ENCODE measurements at regions not wholly inside any gene's neighbourhood (a gene's known extent, or its start where the extent isn't known, plus 50 kb on each side); places are given as distances from the start of the nearest gene placed in this dataset.
"Not testable (repeated sequence)": the region's sequence is repeated elsewhere in the genome, so short reads cannot be mapped to it uniquely, and the experiment has no call there.

DNA sequence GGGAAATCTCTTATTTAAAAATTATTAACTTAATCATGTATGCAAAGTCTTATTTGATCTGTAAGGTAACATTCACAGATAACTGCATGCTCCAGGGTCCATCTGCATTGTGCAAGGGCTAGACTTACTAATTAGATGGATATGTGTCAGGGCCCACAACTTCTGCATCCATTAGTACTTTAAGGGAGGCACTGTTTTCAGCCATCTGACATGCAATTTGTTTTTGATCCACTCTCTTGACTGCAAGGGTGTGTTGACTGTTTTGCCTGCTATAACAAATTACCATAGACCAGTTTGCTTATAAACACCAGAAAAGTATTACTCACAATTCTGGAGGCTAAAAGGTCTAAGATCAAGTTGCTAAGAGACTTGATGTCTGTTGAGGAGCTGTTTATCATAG, 542.1 kb upstream of the HS3ST1 start:
- no peak overlapping the region for H3K27ac ChIP-seq
- TF ChIP-seq CTCF (IDR thresholded peaks at IDR 0.05) (no peak), ZFX (IDR thresholded peaks at IDR 0.05; ENCODE audit: borderline replicate concordance) (no peak)

DNA sequence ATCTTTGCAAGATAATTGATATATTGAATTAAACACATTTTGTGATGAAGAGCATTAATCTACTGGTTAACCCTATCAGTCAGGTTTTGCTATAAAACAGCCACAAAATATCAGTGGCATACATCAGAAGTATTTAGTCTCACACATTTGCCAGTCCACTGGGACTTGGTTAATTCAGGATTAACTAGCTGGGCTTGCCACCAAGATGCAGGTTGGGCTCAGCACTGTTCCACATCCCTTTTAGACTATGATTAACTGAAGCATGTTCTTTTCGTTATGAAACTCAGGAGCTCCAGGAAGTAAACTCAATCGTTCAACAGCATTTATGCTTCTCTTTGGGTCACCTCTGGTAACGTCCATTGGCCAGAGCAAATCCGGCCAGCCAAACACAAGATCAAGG, 538.1 kb upstream of the HS3ST1 start:
- TF ChIP-seq ZFX (IDR thresholded peaks at IDR 0.05; ENCODE audit: borderline replicate concordance) (no peak), CTCF (IDR thresholded peaks at IDR 0.05) (no peak)
- H3K27ac ChIP-seq, result no peak overlapping the region

- TF ChIP-seq CTCF (IDR thresholded peaks at IDR 0.05), result peak; percentile 58
- no peak for TF ChIP-seq ZFX (IDR thresholded peaks at IDR 0.05; ENCODE audit: borderline replicate concordance)
- H3K27ac ChIP-seq, result no peak overlapping the region
Measured at GRCh38 chr4:11954093-11954492, 525.4 kb upstream of the HS3ST1 start.

DNA sequence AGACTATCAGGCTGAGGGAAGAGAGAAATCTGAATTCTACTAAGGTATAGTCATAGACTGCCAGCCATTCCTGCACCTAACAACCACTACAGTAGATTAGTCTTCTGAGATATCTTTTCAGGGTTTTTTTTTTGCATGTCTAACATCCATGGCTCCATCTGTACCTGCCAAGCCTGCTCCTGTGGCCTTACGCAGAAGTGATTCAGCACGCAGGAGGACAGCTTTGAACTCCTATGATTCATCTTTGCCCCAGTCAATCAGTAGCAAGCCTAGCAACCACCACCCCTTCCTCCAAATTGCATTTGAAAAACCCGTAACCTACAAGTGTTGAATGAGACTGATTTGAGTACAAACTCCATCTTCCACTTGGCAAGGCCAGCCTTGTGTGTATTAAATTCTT, 520.7 kb upstream of the HS3ST1 start:
- no peak for TF ChIP-seq CTCF (IDR thresholded peaks at IDR 0.05)
- TF ChIP-seq ZFX (IDR thresholded peaks at IDR 0.05; ENCODE audit: borderline replicate concordance), result no peak
- H3K27ac ChIP-seq, result no peak overlapping the region

DNA sequence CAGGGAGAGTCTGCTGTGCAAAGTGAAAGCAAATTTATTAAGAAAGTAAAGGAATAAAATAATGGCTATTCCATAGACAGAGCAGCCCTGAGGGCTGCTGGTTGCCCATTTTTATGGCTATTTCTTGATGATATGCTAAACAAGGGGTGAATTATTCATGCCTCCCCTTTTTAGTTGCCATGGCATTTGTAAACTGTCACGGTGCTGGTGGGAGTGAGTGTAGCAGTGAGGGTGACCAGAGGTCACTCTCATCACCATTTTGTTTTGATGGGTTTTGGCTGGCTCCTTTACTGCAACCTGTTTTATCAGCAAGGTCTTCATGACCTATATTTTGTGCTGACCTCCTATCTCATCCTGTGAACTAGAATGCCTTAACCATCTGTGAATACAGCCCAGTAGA, 518.9 kb upstream of the HS3ST1 start:
- not testable (repeated sequence) for H3K27ac ChIP-seq

- TF ChIP-seq ZFX (IDR thresholded peaks at IDR 0.05; ENCODE audit: borderline replicate concordance) (no peak), CTCF (IDR thresholded peaks at IDR 0.05) (no peak)
- no peak overlapping the region for H3K27ac ChIP-seq
Measured at GRCh38 chr4:11937941-11938340, 509.2 kb upstream of the HS3ST1 start.

DNA sequence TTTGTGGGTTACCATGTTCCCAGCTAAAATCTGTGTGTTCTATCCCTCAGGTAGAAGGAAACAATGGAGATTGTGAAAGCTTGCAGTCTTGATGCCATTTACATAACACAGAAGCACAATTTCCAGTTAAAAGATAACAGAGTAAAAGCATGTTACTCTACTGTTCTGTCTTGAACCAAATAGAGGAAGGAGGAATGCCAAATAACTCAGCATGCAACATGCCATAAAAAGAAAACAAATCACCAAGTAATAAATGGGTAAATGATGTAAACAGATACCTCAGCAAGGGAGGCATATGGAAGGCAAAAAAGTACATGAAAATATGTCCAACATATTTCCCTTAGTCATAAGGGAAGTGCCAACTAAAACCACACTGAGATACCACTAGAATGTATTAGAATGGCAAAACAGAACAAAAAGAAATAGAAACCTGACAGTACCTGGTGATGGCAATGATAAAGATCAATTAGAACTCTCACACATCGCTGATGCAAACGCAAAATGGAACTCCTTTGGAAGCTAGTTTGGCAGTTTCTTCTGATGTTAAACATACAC, 502.6 kb upstream of the HS3ST1 start:
- no peak overlapping the region for H3K27ac ChIP-seq
- TF ChIP-seq CTCF (IDR thresholded peaks at IDR 0.05) (no peak), ZFX (IDR thresholded peaks at IDR 0.05; ENCODE audit: borderline replicate concordance) (no peak)

- TF ChIP-seq ZFX (IDR thresholded peaks at IDR 0.05; ENCODE audit: borderline replicate concordance), result no peak
- TF ChIP-seq CTCF (IDR thresholded peaks at IDR 0.05), result no peak
- no peak overlapping the region for H3K27ac ChIP-seq
Measured at GRCh38 chr4:11929080-11929479, 500.4 kb upstream of the HS3ST1 start.
